GM12878 (cell line): ENCODE measurements at regions not wholly inside any gene's neighbourhood (a gene's known extent, or its start where the extent isn't known, plus 50 kb on each side); places are given as distances from the start of the nearest gene placed in this dataset.

Experiments used
- ATAC-seq: fragments of 200-7000 bp; cut with Tn5 transposase; 3 replicates; pipeline ENCODE4 v1.9.1; 2020; ENCODE audit warnings: mild to moderate bottlenecking, moderate library complexity
- BruUV-seq: library from RNA; stranded (reverse); fragments of 400-500 nt; replicated peaks from 2 replicates; lab custom pipeline; 2021; lab: Mats Ljungman, UMichigan
- CTCF ChIA-PET: fragments of 300-600 bp; sonication (Branson Sonifier 250); formaldehyde crosslinking; extraction: SDS; loops from one replicate; lab custom pipeline; 2021; ENCODE audit warnings: inconsistent platforms; lab: Yijun Ruan, JAX
- POLR2A ChIA-PET: fragments of 350-600 bp; formaldehyde crosslinking; extraction: SDS; loops from one replicate; lab custom pipeline; 2021; ENCODE audit warnings: inconsistent platforms; lab: Charles Lee
- RAD21 ChIA-PET: fragments of 300-600 bp; sonication (Branson Sonifier 250); formaldehyde crosslinking; loops from one replicate; lab custom pipeline; 2023; ENCODE audit warnings: antibody characterized with exemption; ENCODE audit not compliant: unreplicated experiment; lab: Charles Lee
- SMC1A ChIA-PET: fragments of 300-600 bp; sonication (Branson Sonifier 250); formaldehyde crosslinking; loops from one replicate; lab custom pipeline; 2023; ENCODE audit not compliant: unreplicated experiment, uncharacterized antibody; lab: Charles Lee
- DNase-seq: peaks from one replicate; pipeline ENCODE4 v3.0.0-alpha.2; 2011; ENCODE audit warnings: low read depth, low spot score
- FAIRE-seq: peaks from 3 replicates; lab custom pipeline; 2011; peaks lifted over from hg19 to GRCh38; lab: Jason Lieb, UNC
- H2AFZ ChIP-seq: 2 replicates; pipeline ENCODE4 v1.6.0; 2011; ENCODE audit warnings: low read depth, low read length, control low read depth; ENCODE audit not compliant: control insufficient read depth
- H3K27ac ChIP-seq: 2 replicates; pipeline ENCODE4 v1.5.1; 2011; ENCODE audit warnings: control low read depth; ENCODE audit not compliant: control insufficient read depth, insufficient read depth
- H3K27me3 ChIP-seq, 2 experiments: replicated peaks in 1 of 2; 2 replicates each; pipeline versions ENCODE4 v1.6.0 to v1.6.1; 2011; ENCODE audit warnings: low read length in 1 of 2; ENCODE audit not compliant: control insufficient read depth in 2 of 2, insufficient read depth in 2 of 2
- H3K36me3 ChIP-seq, 2 experiments: 2 replicates each; pipeline ENCODE4 v1.5.1; 2011; ENCODE audit warnings: low read length in 1 of 2; ENCODE audit not compliant: control insufficient read depth in 2 of 2, insufficient read depth in 2 of 2
- H3K4me1 ChIP-seq: 2 replicates; pipeline ENCODE4 v1.6.1; 2011; ENCODE audit warnings: mild to moderate bottlenecking, low read length, moderate library complexity, mixed read lengths; ENCODE audit not compliant: control insufficient read depth, insufficient read depth
- H3K4me2 ChIP-seq: 2 replicates; pipeline ENCODE4 v1.6.0; 2011; ENCODE audit warnings: control low read depth; ENCODE audit not compliant: control insufficient read depth, insufficient read depth
- H3K4me3 ChIP-seq: fragments of 200-600 bp; sonication (generic); 2 replicates; pipeline ENCODE4 v1.5.1; 2016
- H3K79me2 ChIP-seq: 2 replicates; pipeline ENCODE4 v1.6.0; 2011; ENCODE audit warnings: low read length; ENCODE audit not compliant: control insufficient read depth, insufficient read depth
- H3K9ac ChIP-seq: 2 replicates; pipeline ENCODE4 v1.8.0; 2011; ENCODE audit warnings: low read length, control low read depth, mixed read lengths; ENCODE audit not compliant: control insufficient read depth, insufficient read depth
- H3K9me3 ChIP-seq: replicated peaks from 3 replicates; pipeline ENCODE4 v1.5.1; 2011; ENCODE audit warnings: mild to moderate bottlenecking, low read length; ENCODE audit not compliant: control insufficient read depth, insufficient read depth
- H4K20me1 ChIP-seq: 2 replicates; pipeline ENCODE4 v1.6.0; 2011; ENCODE audit not compliant: control insufficient read depth, insufficient read depth
- CHD4 ChIP-seq: fragments of 200-600 bp; sonication (generic); IDR thresholded peaks from 2 replicates; pipeline ENCODE4 v1.6.1; 2016; ENCODE audit warnings: mild to moderate bottlenecking
- MEF2B ChIP-seq: fragments of 450-650 bp; IDR thresholded peaks from 2 replicates; pipeline ENCODE4 v1.6.1; 2018; ENCODE audit warnings: mild to moderate bottlenecking, moderate library complexity; ENCODE audit not compliant: partially characterized antibody, poor library complexity, severe bottlenecking
- MTA2 ChIP-seq: fragments of 450-650 bp; IDR thresholded peaks from 2 replicates; pipeline ENCODE4 v1.6.1; 2016; ENCODE audit warnings: low read depth, mild to moderate bottlenecking, moderate library complexity
- PML ChIP-seq: IDR thresholded peaks from 2 replicates; pipeline ENCODE4 v1.6.1; 2012; ENCODE audit warnings: low read length, inconsistent platforms
- RAD21 ChIP-seq: IDR thresholded peaks from 2 replicates; pipeline ENCODE4 v1.6.1; 2011; ENCODE audit warnings: mild to moderate bottlenecking, low read depth, low read length, moderate library complexity; ENCODE audit not compliant: insufficient read depth
- SMC3 ChIP-seq: IDR thresholded peaks from 2 replicates; pipeline ENCODE4 v1.6.1; 2011; ENCODE audit warnings: low read length, improper control_type of control experiment, borderline replicate concordance
- SPI1 ChIP-seq: IDR thresholded peaks from 2 replicates; pipeline ENCODE4 v1.6.1; 2011; ENCODE audit warnings: low read depth, mild to moderate bottlenecking, low read length, moderate library complexity, borderline replicate concordance; ENCODE audit not compliant: insufficient read depth
- STAT1 ChIP-seq: fragments of 450-650 bp; conservative IDR thresholded peaks from 2 replicates; pipeline ENCODE4 v1.6.1; 2014; ENCODE audit warnings: antibody characterized with exemption, mild to moderate bottlenecking
- ZZZ3 ChIP-seq: IDR thresholded peaks from 2 replicates; pipeline ENCODE4 v1.6.1; 2011; ENCODE audit warnings: low read depth; ENCODE audit not compliant: control insufficient read depth, insufficient read length
- whole genome bisulfite sequencing: methylation state at CpG from one replicate; pipeline ENCODE4 v1.1.6; 2016; ENCODE audit warnings: low lambda C conversion rate; ENCODE audit not compliant: insufficient replicate concordance, insufficient coverage; ENCODE audit errors: missing lambda C conversion rate; 5-methylcytosine and 5-hydroxymethylcytosine counted together
- in situ Hi-C: fragments of 300-500 bp; cut with MboI; formaldehyde crosslinking; loops from 9 replicates; pipeline ENCODE4 v1.14.3; 2018; ENCODE audit warnings: mixed read lengths
- intact Hi-C: fragments of 100-400 bp; cut with micrococcal nuclease; formaldehyde crosslinking; loops from one replicate; pipeline ENCODE4 v1.14.2; 2022; ENCODE audit not compliant: unreplicated experiment
- TF ChIP-seq, protein P1 (sequence below): IDR thresholded peaks from 2 replicates; pipeline ENCODE4 v1.6.1; 2011; ENCODE audit warnings: borderline replicate concordance, low read depth, mild to moderate bottlenecking, moderate library complexity, low read length; ENCODE audit not compliant: insufficient read depth, poor library complexity, severe bottlenecking
- TF ChIP-seq, protein P2 (sequence below): IDR thresholded peaks from 2 replicates; pipeline ENCODE4 v1.6.1; 2012; ENCODE audit warnings: low read depth, low read length, improper control_type of control experiment

DNA sequence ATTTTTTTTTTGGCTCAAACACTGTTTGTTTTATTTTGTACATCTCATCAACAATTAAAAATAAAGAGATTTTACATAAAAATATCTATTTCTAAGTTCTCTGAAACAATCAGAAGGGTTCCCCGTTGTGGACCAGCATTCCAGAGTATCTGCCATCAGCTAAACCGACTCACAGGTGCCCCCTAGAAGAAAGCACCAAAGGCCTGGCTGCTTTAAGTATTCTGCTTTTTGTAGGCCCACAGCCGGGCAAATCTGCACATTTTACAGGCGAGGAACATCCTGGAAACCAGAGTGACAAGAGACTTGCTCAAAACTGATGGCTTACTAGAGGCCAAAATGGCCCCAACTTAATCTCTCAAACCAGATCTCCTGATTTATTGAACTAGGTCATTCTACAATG lies 82.2 kb upstream of the SETBP1 start:
- ATAC-seq = no peak

More for the DNA sequence above, 82.2 kb upstream of the SETBP1 start:
- Histone ChIP-seq H4K20me1 (no peaks in the 10 kb centered on the region), H3K9me3 (no peaks in the 10 kb centered on the region), H3K36me3 (no peaks in the 10 kb centered on the region), H3K27me3 (no peaks in the 10 kb centered on the region; a peak in 1 of 4 replicates), H3K9ac (no peak overlapping the region), H3K4me2 (no peak overlapping the region), H3K79me2 (no peaks in the 10 kb centered on the region), H3K4me3 (no peak overlapping the region), H3K27ac (no peak overlapping the region), H3K4me1 (no peaks in the 10 kb centered on the region), H2AFZ (no peak overlapping the region)
- in situ Hi-C loops = no loop called here
- DNase-seq = no peak
- POLR2A ChIA-PET = no interaction called here
- WGBS = 39% methylated on average over 4 of the region's 4 CpGs
- TF ChIP-seq, protein P1, sequence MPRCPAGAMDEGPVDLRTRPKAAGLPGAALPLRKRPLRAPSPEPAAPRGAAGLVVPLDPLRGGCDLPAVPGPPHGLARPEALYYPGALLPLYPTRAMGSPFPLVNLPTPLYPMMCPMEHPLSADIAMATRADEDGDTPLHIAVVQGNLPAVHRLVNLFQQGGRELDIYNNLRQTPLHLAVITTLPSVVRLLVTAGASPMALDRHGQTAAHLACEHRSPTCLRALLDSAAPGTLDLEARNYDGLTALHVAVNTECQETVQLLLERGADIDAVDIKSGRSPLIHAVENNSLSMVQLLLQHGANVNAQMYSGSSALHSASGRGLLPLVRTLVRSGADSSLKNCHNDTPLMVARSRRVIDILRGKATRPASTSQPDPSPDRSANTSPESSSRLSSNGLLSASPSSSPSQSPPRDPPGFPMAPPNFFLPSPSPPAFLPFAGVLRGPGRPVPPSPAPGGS = no peak
- TF ChIP-seq ZZZ3 = no peak
- TF ChIP-seq RAD21 = no peak
- no peak for TF ChIP-seq PML
- TF ChIP-seq SMC3 = no peak
- TF ChIP-seq CHD4 = no peak
- no peak for TF ChIP-seq MTA2
- no peak for TF ChIP-seq STAT1
- TF ChIP-seq MEF2B = no peak
- TF ChIP-seq SPI1 = no peak
- TF ChIP-seq, protein P2, sequence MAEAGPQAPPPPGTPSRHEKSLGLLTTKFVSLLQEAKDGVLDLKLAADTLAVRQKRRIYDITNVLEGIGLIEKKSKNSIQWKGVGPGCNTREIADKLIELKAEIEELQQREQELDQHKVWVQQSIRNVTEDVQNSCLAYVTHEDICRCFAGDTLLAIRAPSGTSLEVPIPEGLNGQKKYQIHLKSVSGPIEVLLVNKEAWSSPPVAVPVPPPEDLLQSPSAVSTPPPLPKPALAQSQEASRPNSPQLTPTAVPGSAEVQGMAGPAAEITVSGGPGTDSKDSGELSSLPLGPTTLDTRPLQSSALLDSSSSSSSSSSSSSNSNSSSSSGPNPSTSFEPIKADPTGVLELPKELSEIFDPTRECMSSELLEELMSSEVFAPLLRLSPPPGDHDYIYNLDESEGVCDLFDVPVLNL = no peak
- BruUV-seq = no TSS peak
- SMC1A ChIA-PET = interaction anchor here (0.7 to 1.5 kb wide), 4 partner anchors 9 to 47 kb away, joined by 3 to 6 read pairs (median 3); no protein-coding TSS in a partner anchor
- FAIRE-seq = no peak
- intact Hi-C loops = no loop called here
- RAD21 ChIA-PET = no interaction called here
- CTCF ChIA-PET = interaction anchor here (0.8 kb wide), 1 partner anchor 614 kb away, joined by 4 read pairs; no protein-coding TSS in a partner anchor
